ENCODE measurements at regions not wholly inside any gene's neighbourhood (a gene's known extent, or its start where the extent isn't known, plus 50 kb on each side); places are given as distances from the start of the nearest gene placed in this dataset.

GRCh38 chr15:96893159-96893906, 562.8 kb downstream of the NR2F2 start:
- DNase-seq (ENCODE audit: extremely low read depth in 1 of 4, low spot score in 3 of 4) (no peak), ATAC-seq (no peak)

More at GRCh38 chr15:96893159-96893906, 562.8 kb downstream of the NR2F2 start:
- H3K4me2 ChIP-seq (ENCODE audit: insufficient read depth, low read length): no peak overlapping the region
- H3K9me1 ChIP-seq (ENCODE audit: control insufficient read depth, insufficient read depth, low read length): no peaks in the 10 kb centered on the region
- no peak for FAIRE-seq
- H3K9me3 ChIP-seq (replicated peaks; ENCODE audit: control insufficient read depth, insufficient read depth, low read depth, low read length): no peaks in the 10 kb centered on the region
- no peak overlapping the region for H3K9ac ChIP-seq (ENCODE audit: insufficient read depth in 1 of 2, low read depth in 2 of 2, low read length in 2 of 2)
- intact Hi-C loops (cut with micrococcal nuclease): loop anchor here (2.0 kb wide), 1 partner anchor 537 kb away; no protein-coding TSS in a partner anchor
- CTCF ChIA-PET (ENCODE audit: low intra/inter-chr PET ratio): no interaction called here
- no peak overlapping the region for H3K27ac ChIP-seq (ENCODE audit: extremely low read depth, low read depth, low read length)
- TF ChIP-seq, protein P1, sequence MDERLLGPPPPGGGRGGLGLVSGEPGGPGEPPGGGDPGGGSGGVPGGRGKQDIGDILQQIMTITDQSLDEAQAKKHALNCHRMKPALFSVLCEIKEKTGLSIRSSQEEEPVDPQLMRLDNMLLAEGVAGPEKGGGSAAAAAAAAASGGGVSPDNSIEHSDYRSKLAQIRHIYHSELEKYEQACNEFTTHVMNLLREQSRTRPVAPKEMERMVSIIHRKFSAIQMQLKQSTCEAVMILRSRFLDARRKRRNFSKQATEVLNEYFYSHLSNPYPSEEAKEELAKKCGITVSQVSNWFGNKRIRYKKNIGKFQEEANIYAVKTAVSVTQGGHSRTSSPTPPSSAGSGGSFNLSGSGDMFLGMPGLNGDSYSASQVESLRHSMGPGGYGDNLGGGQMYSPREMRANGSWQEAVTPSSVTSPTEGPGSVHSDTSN (CRISPR knock-in tag; IDR thresholded peaks at IDR 0.05; ENCODE audit: low read depth): no peak
- TF ChIP-seq, protein P1 (tag; conservative IDR thresholded peaks at IDR 0.05; ENCODE audit: low read depth): peak; percentile 60; the same call in 1 of the 2 replicates
- TF ChIP-seq MEIS2 (IDR thresholded peaks at IDR 0.05; ENCODE audit: partially characterized antibody): peak; percentile 52
- no peak for TF ChIP-seq MYC (IDR thresholded peaks at IDR 0.05; ENCODE audit: low read depth, low read length)
- no peak for TF ChIP-seq MYC (CRISPR knock-in tag; IDR thresholded peaks at IDR 0.05; ENCODE audit: borderline replicate concordance, low read depth)
- TF ChIP-seq SNRNP70 (optimal IDR thresholded peaks at IDR 0.05; ENCODE audit: low read depth, low read length): no peak
- no peak for TF ChIP-seq L3MBTL2 (IDR thresholded peaks at IDR 0.05)
- TF ChIP-seq TEAD1 (CRISPR knock-in tag; IDR thresholded peaks at IDR 0.05): no peak
- peak; percentile 16 to 34; a peak in 2 of 4 replicates for TF ChIP-seq RAD21 (CRISPR knock-in tag; conservative IDR thresholded peaks at IDR 0.05 in 1 of 2, IDR thresholded peaks at IDR 0.05 in 1 of 2)
- BruUV-seq (replicated peaks): no TSS peak
- no peaks in the 10 kb centered on the region for H3K79me2 ChIP-seq (ENCODE audit: control insufficient read depth, insufficient read depth, low read length)
- POLR2A ChIA-PET: no interaction called here
- H3K27me3 ChIP-seq (ENCODE audit: control insufficient read depth in 2 of 2, insufficient read depth in 2 of 2, low read length in 2 of 2): no peaks in the 10 kb centered on the region
- in situ Hi-C loops (cut with MboI): no loop called here
- H3K4me1 ChIP-seq (replicated peaks in 1 of 2; ENCODE audit: control insufficient read depth in 2 of 2, insufficient read depth in 2 of 2, low read length in 2 of 2): no peaks in the 10 kb centered on the region
- no peak overlapping the region for H3K4me3 ChIP-seq
- no peaks in the 10 kb centered on the region for H3K36me3 ChIP-seq (ENCODE audit: control insufficient read depth, insufficient read depth, low read length)
- H4K20me1 ChIP-seq (replicated peaks; ENCODE audit: control insufficient read depth, insufficient read depth, low read length): no peaks in the 10 kb centered on the region
- no peak overlapping the region for H2AFZ ChIP-seq (ENCODE audit: low read depth, low read length)
- WGBS (ENCODE audit: insufficient coverage, low coverage, missing lambda C conversion rate): 0% methylated on average over 5 of the region's 5 CpGs

All from K562 (cell line).